Esophagus squamous epithelium (tissue), 5 donors: ENCODE measurements at regions not wholly inside any gene's neighbourhood (a gene's known extent, or its start where the extent isn't known, plus 50 kb on each side); places are given as distances from the start of the nearest gene placed in this dataset.

Experiments used
- DNase-seq: peaks from one replicate; lab custom pipeline; 2025; lab: John Stamatoyannopoulos, UW
- H3K27ac ChIP-seq, 4 donors: fragments of 200-600 bp; sonication (generic); one replicate each; pipeline ENCODE4 v1.5.1; 2016 to 2019; ENCODE audit warnings: mild to moderate bottlenecking in 1 of 4
- H3K27me3 ChIP-seq, 4 donors: fragments of 200-600 bp; sonication (generic); 1 replicate in 3 of 4; 2 replicates in 1 of 4; pipeline versions ENCODE4 v1.5.1 to v1.6.0; 2017 to 2021; ENCODE audit warnings: antibody characterized with exemption in 1 of 4
- H3K36me3 ChIP-seq, 3 donors: fragments of 200-600 bp; sonication (generic); one replicate each; pipeline ENCODE4 v1.5.1; 2016 to 2019
- H3K4me1 ChIP-seq, 3 donors: fragments of 200-600 bp; sonication (generic); one replicate each; pipeline ENCODE4 v1.5.1; 2017 to 2019
- H3K4me3 ChIP-seq, 4 donors: fragments of 200-600 bp; sonication (generic); 1 replicate in 3 of 4; 2 replicates in 1 of 4; pipeline ENCODE4 v1.5.1; 2016 to 2019; ENCODE audit warnings: mild to moderate bottlenecking in 2 of 4, moderate library complexity in 1 of 4
- H3K9me3 ChIP-seq, 3 donors: fragments of 200-600 bp; sonication (generic); one replicate each; pipeline ENCODE4 v1.5.1; 2016 to 2019
- CTCF ChIP-seq, 6 experiments: fragments of 450-650 bp in 4 of 6; fragments of 200-600 bp in 2 of 6; sonication (generic) in 2 of 6; IDR thresholded peaks; one replicate each; pipeline ENCODE4 v1.5.1; 2016 to 2019; ENCODE audit warnings: antibody characterized with exemption in 6 of 6, mild to moderate bottlenecking in 4 of 6, moderate library complexity in 4 of 6
- POLR2A ChIP-seq, 4 donors: fragments of 450-650 bp; IDR thresholded peaks; one replicate each; pipeline ENCODE4 v1.6.1; 2017; ENCODE audit warnings: antibody characterized with exemption in 4 of 4, mild to moderate bottlenecking in 4 of 4, moderate library complexity in 3 of 4
- WGBS, 2 donors: methylation state at CpG; one replicate each; pipeline ENCODE4 v1.1.5; 2018; 5-methylcytosine and 5-hydroxymethylcytosine counted together
- intact Hi-C: fragments of 100-400 bp; cut with DNase I; formaldehyde crosslinking; loops from one replicate; pipeline ENCODE4 v1.15.0; 2022
- donor health status: DM: yes; HTN: yes; CAD: no.

GRCh38 chr3:194961571-194961970, 275.9 kb downstream of the FAM43A start:
- TF ChIP-seq POLR2A (IDR thresholded peaks at IDR 0.05), result no peak
- no peak for TF ChIP-seq CTCF (IDR thresholded peaks at IDR 0.05)
- DNase-seq, result no peak
- intact Hi-C loops, result no loop called here
- no peaks in the 10 kb centered on the region for H3K4me1 ChIP-seq
- H3K36me3 ChIP-seq, result no peaks in the 10 kb centered on the region
- no peak overlapping the region for H3K4me3 ChIP-seq
- H3K27me3 ChIP-seq, result no peaks in the 10 kb centered on the region
- 73 to 87% methylated on average over 6 of the region's 6 CpGs for WGBS, 2 donors
- H3K27ac ChIP-seq, result peak overlapping the region in 1 of 4 donors; percentile 34
- no peaks in the 10 kb centered on the region for H3K9me3 ChIP-seq

- no peak for DNase-seq
- Histone ChIP-seq H3K4me1 (no peaks in the 10 kb centered on the region), H3K4me3 (no peak overlapping the region), H3K9me3 (no peaks in the 10 kb centered on the region), H3K36me3 (no peaks in the 10 kb centered on the region), H3K27ac (peak overlapping the region in 3 of 4 donors; percentile 9 to 34 (median 20)), H3K27me3 (no peaks in the 10 kb centered on the region)
- WGBS, 2 donors, result 77 to 86% methylated on average over 2 of the region's 2 CpGs
- TF ChIP-seq CTCF (IDR thresholded peaks at IDR 0.05) (no peak), POLR2A (IDR thresholded peaks at IDR 0.05) (no peak)
- intact Hi-C loops, result no loop called here
Observed at GRCh38 chr3:194962056-194962455, 276.4 kb downstream of the FAM43A start.

GRCh38 chr3:194964809-194965208, 279.1 kb downstream of the FAM43A start:
- Histone ChIP-seq H3K4me1 (peaks cover 0 to 3% (median 0%) of the 10 kb centered on the region in 3 donors), H3K36me3 (no peaks in the 10 kb centered on the region), H3K27me3 (no peaks in the 10 kb centered on the region), H3K27ac (no peak overlapping the region), H3K9me3 (no peaks in the 10 kb centered on the region), H3K4me3 (no peak overlapping the region)
- intact Hi-C loops, result no loop called here
- TF ChIP-seq CTCF (IDR thresholded peaks at IDR 0.05) (peak in 1 of 6 experiments; percentile 26), POLR2A (IDR thresholded peaks at IDR 0.05) (no peak)
- WGBS, 2 donors, result 79 to 85% methylated on average over 3 of the region's 3 CpGs
- DNase-seq, result no peak

- H3K4me1 ChIP-seq, result peaks cover 0 to 3% (median 0%) of the 10 kb centered on the region in 3 donors
Observed at GRCh38 chr3:194967151-194968117, 281.8 kb downstream of the FAM43A start.

More at GRCh38 chr3:194967151-194968117, 281.8 kb downstream of the FAM43A start:
- no peak for TF ChIP-seq POLR2A (IDR thresholded peaks at IDR 0.05)
- no peak for TF ChIP-seq CTCF (IDR thresholded peaks at IDR 0.05)
- Histone ChIP-seq H3K27ac (no peak overlapping the region), H3K36me3 (no peaks in the 10 kb centered on the region), H3K4me3 (peak overlapping the region in 1 of 4 donors; percentile 0), H3K27me3 (no peaks in the 10 kb centered on the region), H3K9me3 (no peaks in the 10 kb centered on the region)
- intact Hi-C loops, result no loop called here
- no peak for DNase-seq
- WGBS, 2 donors, result 67 to 70% methylated on average over 15 to 17 of the region's 17 CpGs
